Glutamatergic neuron (in vitro differentiated cells): ENCODE measurements at regions not wholly inside any gene's neighbourhood (a gene's known extent, or its start where the extent isn't known, plus 50 kb on each side); places are given as distances from the start of the nearest gene placed in this dataset.

ENCODE experiments used
- DNase-seq: peaks from one replicate; pipeline ENCODE4 v3.0.0; 2022
- H3K27ac Mint-ChIP-seq: one replicate; pipeline ENCODE4 v1.8.0; 2020; ENCODE audit warnings: mild to moderate bottlenecking, mixed read lengths, inconsistent platforms; ENCODE audit not compliant: unreplicated experiment
- H3K27me3 Mint-ChIP-seq: one replicate; pipeline ENCODE4 v1.8.0; 2020; ENCODE audit warnings: mild to moderate bottlenecking, moderate library complexity, mixed read lengths, inconsistent platforms; ENCODE audit not compliant: unreplicated experiment
- H3K36me3 Mint-ChIP-seq: one replicate; pipeline ENCODE4 v1.8.0; 2020; ENCODE audit warnings: mild to moderate bottlenecking, mixed read lengths, inconsistent platforms; ENCODE audit not compliant: unreplicated experiment
- H3K4me1 Mint-ChIP-seq: one replicate; pipeline ENCODE4 v1.8.0; 2020; ENCODE audit warnings: mild to moderate bottlenecking, low read depth, mixed read lengths, inconsistent platforms; ENCODE audit not compliant: unreplicated experiment
- H3K4me3 Mint-ChIP-seq: one replicate; pipeline ENCODE4 v1.8.0; 2020; ENCODE audit warnings: mild to moderate bottlenecking, mixed read lengths, inconsistent platforms; ENCODE audit not compliant: unreplicated experiment
- H3K9me3 Mint-ChIP-seq: one replicate; pipeline ENCODE4 v1.8.0; 2020; ENCODE audit warnings: mild to moderate bottlenecking, moderate library complexity, mixed read lengths, inconsistent platforms; ENCODE audit not compliant: unreplicated experiment
- TF ChIP-seq, protein P1 (sequence below): fragments of 200-600 bp; sonication (generic); IDR thresholded peaks from one replicate; pipeline ENCODE4 v1.5.0; 2021; ENCODE audit not compliant: partially characterized antibody, unreplicated experiment

DNA sequence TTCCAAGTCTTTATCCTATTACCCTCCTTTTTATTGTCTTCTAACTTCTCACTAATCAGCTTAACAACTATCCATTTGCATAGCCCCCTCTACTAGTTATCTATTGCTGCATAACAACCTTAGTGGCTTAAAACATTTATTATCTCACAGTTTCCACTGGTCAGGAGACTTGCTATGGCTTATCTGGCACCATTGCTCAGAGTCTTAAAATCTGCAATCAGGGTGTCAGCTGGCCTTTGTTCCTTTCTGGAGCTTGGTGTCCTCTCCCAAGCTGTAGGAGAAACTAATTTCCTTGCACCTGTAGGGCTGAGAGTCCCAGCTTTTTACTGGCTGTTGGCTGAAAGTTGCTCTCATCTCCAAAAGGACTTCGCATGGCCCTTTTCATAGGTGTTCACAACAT lies 137.0 kb upstream of the SMIM31 start:
- Mint-ChIP-seq H3K4me1 (no peaks in the 10 kb centered on the region), H3K4me3 (no peak overlapping the region), H3K27ac (no peak overlapping the region), H3K36me3 (no peaks in the 10 kb centered on the region), H3K27me3 (no peaks in the 10 kb centered on the region), H3K9me3 (peaks cover 2% of the 10 kb centered on the region)
- TF ChIP-seq, protein P1, sequence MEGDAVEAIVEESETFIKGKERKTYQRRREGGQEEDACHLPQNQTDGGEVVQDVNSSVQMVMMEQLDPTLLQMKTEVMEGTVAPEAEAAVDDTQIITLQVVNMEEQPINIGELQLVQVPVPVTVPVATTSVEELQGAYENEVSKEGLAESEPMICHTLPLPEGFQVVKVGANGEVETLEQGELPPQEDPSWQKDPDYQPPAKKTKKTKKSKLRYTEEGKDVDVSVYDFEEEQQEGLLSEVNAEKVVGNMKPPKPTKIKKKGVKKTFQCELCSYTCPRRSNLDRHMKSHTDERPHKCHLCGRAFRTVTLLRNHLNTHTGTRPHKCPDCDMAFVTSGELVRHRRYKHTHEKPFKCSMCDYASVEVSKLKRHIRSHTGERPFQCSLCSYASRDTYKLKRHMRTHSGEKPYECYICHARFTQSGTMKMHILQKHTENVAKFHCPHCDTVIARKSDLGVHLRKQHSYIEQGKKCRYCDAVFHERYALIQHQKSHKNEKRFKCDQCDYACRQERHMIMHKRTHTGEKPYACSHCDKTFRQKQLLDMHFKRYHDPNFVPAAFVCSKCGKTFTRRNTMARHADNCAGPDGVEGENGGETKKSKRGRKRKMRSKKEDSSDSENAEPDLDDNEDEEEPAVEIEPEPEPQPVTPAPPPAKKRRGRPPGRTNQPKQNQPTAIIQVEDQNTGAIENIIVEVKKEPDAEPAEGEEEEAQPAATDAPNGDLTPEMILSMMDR, result no peak
- DNase-seq, result no peak

DNA sequence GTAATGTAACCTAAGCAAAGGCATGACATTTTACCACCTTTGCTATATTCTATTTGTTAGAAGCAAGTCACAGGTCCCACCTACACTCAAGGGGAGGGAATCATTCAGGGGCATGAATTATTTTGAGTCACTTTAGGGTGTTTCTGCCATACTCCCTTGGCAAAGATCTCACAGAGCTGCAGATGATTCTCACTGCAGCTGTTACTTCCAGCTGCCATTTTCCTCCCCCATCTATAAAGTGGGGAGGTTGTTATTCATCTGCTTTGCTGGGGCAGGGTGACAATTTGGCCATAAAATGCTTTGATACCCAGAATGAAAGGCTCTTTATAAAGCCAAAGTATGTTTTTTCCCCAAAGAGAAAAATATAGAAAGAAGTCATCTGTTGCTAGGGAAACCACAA lies 136.5 kb upstream of the SMIM31 start:
- Mint-ChIP-seq H3K4me1 (no peaks in the 10 kb centered on the region), H3K27ac (no peak overlapping the region), H3K4me3 (no peak overlapping the region), H3K36me3 (no peaks in the 10 kb centered on the region), H3K27me3 (no peaks in the 10 kb centered on the region), H3K9me3 (peaks cover 2% of the 10 kb centered on the region)
- DNase-seq, result no peak
- TF ChIP-seq, protein P1, result no peak

DNA sequence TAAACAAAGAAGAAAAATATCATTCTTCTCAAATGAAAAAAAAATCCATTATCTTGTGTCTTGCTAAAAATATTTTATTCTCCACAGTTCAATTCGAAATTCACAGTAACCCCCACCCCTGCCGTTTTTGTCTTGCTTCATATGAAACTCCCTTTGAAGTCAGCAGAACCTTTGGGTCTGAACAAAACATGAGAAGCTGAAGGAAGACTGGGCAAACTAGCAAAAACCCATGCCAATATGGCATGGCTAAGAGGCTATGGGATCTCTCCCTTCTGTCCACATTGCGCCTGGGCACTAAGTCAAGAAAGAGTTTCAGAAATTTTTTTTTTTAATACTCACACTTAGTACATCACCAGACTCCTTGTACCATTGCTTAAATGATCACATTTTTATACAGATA lies 136.0 kb upstream of the SMIM31 start:
- Mint-ChIP-seq H3K9me3 (peaks cover 2% of the 10 kb centered on the region), H3K36me3 (no peaks in the 10 kb centered on the region)

DNA sequence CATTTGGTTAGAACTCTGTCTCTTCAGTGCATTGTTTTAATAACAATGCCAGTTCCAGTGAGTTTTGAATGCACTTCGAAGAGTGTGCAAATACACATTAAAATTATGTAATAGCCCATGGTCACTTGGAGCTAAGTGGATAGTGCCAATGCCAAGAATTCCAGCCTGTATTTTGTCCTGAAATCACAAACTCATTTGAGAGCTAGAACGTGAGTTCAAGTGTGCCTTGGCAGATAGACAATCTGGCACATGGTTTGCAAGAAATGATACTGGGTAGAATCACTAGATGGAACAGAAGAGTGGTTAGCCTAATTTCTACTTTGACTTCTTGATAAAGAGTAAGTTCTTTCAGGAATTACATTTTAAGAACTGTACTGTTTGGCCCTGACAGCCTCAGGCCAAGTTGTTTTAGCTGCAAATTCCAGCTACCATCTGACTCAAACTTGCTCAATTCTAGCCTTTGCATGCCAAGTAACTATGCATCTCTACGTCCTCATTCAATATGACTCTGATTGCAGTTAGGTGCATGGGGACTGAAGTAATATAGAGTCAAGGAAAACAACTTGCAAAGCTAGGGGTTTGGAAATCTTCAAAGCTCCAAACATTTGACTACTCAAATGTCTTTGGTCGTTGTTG lies 131.9 kb upstream of the SMIM31 start:
- Mint-ChIP-seq H3K4me3 (no peak overlapping the region), H3K4me1 (no peaks in the 10 kb centered on the region), H3K27ac (no peak overlapping the region)

More for the DNA sequence above, 136.0 kb upstream of the SMIM31 start:
- no peak overlapping the region for H3K27ac Mint-ChIP-seq
- no peaks in the 10 kb centered on the region for H3K27me3 Mint-ChIP-seq
- H3K4me1 Mint-ChIP-seq, result no peaks in the 10 kb centered on the region
- H3K4me3 Mint-ChIP-seq, result no peak overlapping the region
- TF ChIP-seq, protein P1, result no peak
- no peak for DNase-seq

DNA sequence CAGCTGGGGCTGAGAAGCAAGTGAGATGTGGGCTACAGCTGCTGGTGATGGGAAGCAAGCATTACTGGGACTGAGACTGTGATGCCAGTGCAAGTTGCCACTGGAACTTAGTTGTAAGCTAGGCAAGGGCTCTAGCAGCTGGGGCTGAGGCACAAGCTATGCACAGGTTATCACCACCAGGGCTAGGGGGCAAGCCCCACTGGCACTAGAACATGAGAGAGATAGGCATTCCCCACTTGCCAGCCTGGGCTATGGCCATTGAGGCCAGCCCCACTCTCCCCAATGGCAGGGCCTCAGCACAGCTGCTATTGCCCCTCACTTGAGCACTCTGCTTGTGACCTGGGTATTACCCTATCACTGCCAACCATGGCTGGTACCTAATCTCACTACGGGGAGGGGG lies 130.8 kb upstream of the SMIM31 start:
- TF ChIP-seq, protein P1, result no peak
- no peaks in the 10 kb centered on the region for H3K36me3 Mint-ChIP-seq
- H3K4me1 Mint-ChIP-seq, result no peaks in the 10 kb centered on the region
- no peak for DNase-seq
- H3K9me3 Mint-ChIP-seq, result no peaks in the 10 kb centered on the region
- no peaks in the 10 kb centered on the region for H3K27me3 Mint-ChIP-seq
- H3K4me3 Mint-ChIP-seq, result no peak overlapping the region
- no peak overlapping the region for H3K27ac Mint-ChIP-seq

More for the DNA sequence above, 131.9 kb upstream of the SMIM31 start:
- H3K9me3 Mint-ChIP-seq, result peaks cover 2% of the 10 kb centered on the region
- DNase-seq, result no peak
- no peaks in the 10 kb centered on the region for H3K36me3 Mint-ChIP-seq
- TF ChIP-seq, protein P1, result no peak
- no peaks in the 10 kb centered on the region for H3K27me3 Mint-ChIP-seq
